ENCODE measurements at regions not wholly inside any gene's neighbourhood (a gene's known extent, or its start where the extent isn't known, plus 50 kb on each side); places are given as distances from the start of the nearest gene placed in this dataset.

DNA sequence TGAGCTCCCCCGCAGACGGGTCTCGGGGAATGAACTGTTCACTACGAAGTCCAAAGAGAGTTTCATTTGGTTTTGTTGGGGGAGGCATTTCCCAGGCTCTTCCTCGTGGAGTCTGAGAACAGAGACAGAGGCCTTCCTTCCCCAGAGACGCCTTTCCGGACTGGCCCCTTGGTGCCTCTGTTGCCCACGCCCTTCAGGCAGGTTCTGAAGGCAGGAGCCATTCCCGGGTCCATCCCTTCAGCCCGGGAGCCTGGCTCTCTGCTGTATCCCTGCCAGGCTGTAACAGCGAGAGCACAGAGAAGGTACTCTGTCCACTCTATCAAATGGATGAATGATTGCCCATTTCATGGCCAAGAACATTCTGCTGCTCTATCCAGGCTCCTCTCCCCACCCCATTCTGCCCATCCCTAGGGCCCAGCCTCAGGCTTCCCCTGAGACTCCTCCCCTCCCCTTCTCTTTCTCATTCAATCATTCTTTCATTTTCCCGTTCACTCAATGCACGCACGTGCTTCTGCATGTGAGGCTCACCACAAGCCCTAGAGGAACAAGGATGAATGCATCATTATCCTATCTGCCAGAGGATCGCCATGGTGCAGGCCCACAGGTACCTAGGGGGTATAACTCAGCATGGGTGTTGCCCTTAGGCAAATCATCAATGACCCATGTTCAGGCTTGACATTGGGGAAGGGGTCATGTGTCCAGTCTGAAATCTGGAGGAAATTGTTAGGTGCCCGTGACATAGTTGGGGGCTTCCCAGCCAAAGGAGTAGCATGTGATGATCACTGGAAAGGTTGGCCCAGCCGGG is 298.6 kb downstream of the ZNF536 start:
- no peak for DNase-seq (ENCODE audit: low read depth in 4 of 4, low spot score in 1 of 4)

DNA sequence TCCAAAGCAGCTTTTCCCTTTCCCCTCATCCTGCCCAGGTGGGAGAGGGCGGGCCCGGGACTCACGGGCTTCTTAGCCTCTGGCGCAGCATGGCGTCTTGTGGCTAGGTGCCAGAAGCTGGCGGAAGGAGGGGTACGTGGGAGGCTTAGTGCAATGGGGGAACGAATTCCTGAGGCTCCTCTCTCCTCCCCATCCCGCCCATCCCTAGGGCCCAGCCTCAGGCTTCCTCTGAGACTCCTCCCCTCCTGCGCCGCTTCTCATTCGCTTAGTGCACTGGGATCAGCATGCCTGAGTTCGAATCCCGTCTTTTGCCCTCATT is 297.8 kb downstream of the ZNF536 start:
- no peak for DNase-seq (ENCODE audit: low read depth in 4 of 4, low spot score in 1 of 4)

DNA sequence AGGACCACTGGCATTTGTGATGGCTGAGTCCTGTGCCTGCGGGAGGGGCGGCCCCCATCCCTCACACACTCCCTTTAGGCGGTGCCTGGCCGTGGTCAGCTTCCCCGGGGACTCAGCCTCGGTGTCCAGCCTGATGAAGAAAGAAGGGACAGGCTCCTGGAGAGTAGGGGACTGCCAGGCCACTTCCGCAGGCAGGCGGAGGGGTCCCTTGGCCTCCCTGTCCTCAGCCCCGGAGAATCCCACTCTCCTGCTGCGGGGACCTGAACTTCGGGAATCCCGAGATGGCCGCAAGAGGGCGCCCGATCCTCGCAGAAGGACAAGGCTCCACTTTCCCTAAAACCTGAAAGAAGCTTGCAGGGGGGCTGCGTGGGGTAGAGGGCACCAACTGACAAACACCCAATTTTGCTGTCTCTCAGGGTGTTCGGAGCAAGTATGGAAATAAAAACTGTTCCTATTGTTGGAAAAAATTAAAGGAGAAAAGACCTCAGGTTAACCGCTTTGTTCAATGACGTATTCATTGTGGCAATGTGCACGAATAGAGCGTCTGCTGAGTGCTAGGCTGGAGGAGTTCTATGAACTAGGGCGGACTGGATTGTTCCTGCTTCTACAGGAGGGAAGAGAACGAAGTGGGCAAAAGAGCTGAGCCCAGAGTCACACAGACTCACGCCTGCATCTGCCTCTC is 297.3 kb downstream of the ZNF536 start:
- peak; percentile 20 to 33 (median 24) for DNase-seq (ENCODE audit: low read depth in 4 of 4, low spot score in 1 of 4)

DNA sequence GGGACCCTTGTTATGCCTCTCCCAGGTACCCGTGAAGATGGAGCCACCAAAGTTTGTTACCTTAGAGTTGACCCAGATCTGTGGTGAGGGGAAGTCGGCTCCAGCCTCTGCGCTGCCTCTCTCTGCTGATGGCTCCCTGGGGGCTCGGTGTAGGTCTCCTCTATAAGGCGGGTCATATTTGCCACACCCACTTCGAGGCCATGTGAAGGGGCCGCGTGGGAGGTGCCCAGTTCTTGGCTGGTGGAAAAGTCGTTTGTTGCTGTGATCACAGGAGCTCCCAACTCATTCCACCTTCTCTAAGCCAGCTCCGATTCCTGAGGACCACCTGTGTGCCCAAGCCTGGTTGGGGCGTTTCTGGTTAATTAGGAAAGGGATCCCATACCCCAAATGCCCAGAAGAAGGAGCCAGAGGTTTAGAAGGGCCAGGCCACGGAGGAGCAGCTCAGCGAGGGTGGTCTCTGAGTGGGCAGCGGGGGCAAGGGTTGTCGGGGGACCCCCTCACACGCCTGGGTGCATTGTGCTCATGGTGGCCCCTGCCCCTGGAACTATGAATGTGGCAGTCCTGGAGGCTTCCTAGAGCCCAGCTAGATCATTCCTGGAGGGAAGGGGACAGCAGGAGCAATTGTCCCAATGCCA is 296.5 kb downstream of the ZNF536 start:
- DNase-seq (ENCODE audit: low read depth in 4 of 4, low spot score in 1 of 4), result no peak

DNA sequence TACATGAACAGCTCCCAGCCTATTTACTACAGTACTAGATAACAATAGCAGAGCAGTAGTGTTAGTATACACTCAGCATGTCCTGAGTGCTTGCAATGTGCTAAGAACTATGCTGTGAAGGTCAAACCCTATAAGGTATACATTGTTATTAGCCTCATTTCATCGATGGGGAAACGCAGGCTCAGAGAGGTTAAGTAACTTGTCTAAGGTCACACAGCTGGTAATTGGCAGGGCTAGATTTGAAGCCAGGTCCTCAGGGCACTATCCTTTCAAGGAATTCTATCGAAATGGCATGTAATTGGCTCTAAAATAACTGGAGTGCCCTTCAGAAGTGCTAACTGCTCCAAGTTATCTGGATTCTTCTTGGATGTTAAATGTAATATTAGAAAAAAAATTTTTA is 295.6 kb downstream of the ZNF536 start:
- DNase-seq (ENCODE audit: low read depth in 4 of 4, low spot score in 1 of 4), result no peak

DNA sequence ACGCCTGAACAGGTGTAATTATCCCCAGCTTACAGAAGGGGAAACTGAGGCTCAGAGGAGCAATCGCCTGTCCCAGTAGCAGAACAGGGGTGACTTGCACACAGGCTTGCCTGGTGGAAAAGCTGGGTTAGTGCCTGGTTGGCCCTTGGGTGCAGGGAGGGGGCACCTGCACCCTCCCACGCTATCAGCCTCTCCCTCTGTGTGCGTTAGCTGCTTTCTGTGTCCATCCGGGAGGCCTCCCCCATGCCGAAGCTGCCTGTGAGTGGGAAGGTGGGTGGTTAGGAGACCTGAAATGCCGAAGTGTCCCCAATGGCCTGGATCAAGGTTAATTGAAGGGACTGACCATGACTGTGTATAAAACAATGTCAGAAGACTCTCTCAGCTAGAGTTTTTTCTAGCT is 295.0 kb downstream of the ZNF536 start:
- no peak for DNase-seq (ENCODE audit: low read depth in 4 of 4, low spot score in 1 of 4)

DNA sequence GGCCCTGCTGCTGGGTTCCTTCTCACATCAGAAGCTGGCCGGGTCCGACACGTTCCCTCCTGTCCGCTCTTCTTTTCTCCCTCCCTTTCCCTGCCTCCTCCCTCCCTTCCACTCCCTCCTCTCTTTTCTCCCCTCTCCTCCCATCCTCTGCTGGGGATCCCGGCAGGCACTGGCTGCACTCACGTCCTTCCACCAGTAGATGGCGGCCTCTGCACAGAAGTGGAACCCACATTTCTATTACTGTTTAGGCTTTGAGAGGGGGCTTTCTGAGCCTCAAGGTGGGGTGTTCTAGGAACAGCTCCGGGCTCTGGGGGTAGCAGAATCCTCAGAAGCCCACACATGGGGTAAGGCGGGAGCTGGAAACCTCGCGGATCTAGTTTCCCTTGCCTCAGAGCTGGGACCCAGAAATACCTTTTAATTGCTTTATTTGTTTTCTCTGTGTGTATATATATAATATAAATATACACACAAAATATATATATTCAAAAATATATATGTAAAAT is 294.2 kb downstream of the ZNF536 start:
- DNase-seq (ENCODE audit: low read depth in 4 of 4, low spot score in 1 of 4), result peak; percentile 5 to 17 (median 12)

DNA sequence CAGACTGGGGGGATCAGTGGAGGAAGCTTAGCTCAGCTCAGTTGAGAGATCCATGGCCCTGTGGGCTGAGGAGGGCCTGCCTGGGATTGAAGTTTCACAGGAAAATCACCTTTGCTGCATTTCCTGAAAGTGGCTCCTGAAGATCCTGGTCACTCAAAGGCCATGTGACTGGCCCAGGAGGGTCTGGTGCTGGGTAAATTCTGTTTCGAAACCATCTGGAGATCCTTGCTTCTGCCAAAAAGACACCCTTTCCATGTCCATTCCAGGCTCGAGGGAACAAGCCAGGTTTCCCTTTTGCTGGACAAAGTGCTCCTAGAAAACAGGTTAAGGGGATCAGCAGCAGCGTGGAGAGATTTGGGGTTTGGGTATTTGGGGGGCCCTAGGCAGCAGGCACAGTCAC is 293.3 kb downstream of the ZNF536 start:
- no peak for DNase-seq (ENCODE audit: low read depth in 4 of 4, low spot score in 1 of 4)

DNA sequence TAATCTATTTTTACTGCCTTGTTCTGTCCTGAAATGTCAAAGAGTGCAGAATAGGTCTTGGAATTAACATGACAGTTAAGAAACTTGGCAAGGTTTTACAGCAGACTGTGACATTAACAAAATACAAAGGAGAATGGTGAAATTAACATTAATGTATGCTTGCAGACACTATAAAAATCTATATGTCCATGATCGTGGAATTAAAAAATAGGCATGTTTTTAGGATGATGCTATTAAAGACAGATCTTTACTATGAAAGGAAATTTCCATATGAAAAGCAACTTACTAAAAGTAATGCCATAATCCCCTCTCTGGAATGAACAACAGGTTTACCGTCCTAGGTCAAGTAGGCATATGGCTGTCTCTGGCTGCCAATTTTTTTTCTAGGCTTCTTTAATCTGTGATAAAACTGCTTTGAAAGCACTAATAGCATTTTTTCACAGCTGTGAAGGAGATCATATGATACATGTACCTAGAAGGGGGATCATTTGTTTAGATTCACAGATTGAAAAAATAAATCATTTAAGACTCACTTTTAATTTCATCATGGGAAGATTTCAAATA is 291.5 kb downstream of the ZNF536 start:
- no peak for DNase-seq (ENCODE audit: low read depth in 4 of 4, low spot score in 1 of 4)

DNA sequence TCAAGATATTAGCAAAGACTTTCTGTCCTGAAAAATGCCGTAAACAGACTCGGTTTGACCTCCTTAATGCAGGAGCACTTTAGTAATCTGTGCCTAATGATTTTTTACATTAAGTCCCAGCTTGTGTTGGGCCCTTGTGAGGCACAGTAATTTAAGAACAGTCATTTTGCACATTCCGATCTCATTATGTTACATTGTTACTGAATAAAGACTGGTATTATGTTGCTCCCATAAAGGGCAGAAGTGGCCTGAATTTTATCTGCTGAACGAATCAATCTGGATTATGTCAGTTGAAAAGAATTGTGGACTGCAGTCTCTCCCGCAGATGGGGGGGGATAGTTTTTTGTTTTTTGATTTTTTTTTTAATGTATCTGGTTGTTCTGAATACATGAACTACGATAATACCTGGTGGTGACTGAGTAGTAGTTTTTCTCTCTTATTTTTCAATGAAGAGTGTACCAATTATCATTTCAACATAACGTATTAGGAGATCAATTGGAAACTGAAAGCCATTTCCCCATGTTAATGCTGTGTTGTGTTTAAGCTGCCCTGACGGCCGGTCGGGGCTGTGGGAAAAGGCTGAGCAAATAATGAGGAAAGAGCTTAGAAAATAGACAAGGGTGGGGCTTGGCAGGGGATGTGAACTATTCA is 290.2 kb downstream of the ZNF536 start:
- no peak for DNase-seq (ENCODE audit: low read depth in 4 of 4, low spot score in 1 of 4)

DNA sequence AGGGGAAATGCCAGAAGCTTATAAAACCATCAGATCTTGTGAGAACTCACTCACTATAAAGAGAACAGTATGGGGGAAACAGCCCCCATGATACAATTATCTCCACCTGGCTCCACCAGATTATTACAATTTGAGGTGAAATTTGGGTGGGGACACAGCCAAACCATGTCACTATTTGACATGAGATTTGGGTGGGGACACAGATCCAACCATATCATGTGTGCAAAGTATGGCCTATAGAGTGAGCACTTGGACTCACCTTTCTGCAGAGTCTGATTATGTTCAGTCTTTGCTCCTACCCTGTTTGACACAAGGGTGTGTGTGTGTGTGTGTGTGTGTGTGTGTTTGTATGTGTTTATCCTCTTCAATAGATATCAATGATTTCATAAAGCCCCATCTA is 287.5 kb downstream of the ZNF536 start:
- DNase-seq (ENCODE audit: low read depth in 4 of 4, low spot score in 1 of 4), result no peak

DNA sequence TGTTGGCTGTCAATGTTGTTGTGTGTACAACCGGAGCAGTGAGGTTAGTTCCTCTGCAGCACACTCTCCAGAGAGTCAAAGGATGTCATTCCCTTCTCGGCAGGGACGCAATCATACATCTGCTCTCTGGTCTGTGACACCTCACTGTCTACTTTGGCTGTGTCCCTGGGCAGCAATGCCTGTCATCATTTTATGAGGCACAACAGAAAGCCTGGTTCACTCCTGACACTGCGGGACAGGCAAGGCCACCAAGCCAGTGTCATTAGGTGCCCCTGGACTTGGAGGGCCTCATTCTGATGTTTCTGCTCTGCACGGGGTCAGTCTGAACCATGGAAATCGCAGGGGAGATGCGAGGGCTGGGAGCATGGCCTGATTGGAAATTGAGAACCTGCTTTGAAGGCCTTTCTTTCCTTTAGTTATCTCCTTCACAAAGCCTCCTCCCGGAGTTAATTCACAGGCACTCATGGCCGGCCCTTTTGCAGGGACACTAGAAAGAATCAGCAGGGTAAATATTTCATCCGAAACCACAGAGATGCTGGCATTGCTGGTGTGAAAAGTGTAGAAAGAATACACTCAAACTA is 284.4 kb downstream of the ZNF536 start:
- no peak for DNase-seq (ENCODE audit: low read depth in 4 of 4, low spot score in 1 of 4)

DNA sequence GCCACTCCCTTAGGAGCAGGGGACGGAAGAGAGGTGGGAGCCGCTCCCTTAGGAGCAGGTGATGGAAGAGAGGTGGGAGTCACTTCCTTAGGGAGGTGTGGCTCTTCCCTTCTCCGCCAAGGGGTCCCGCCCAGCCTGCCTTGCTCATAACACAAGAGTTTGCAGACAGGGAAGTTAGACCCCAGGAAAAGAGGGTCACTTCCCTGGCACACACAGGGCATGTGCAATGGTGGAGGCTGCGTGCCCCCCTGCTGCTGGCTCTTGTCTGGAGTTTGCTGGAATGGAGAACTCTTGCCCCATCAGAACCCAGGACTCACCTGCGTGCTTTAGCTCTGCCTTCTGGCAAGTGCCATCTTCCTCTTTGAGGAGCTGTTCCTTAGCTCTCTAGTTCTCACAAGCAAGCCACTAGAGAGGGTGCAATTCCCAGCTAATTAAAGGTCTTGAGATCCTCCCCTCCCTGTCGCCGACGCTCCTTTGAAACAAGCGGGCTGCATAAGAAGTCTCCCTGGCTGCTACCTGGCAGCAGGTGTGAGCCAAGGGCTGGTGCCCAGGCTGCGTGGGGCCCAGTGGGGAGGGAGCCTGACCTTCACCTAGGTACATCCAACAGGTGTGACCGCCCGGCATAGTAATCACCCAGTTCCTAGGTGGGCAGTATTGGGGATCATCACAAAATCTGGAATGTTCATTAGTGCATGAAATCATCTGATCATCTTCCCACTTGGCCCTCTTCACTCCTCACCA is 281.6 kb downstream of the ZNF536 start:
- DNase-seq (ENCODE audit: low read depth in 4 of 4, low spot score in 1 of 4), result no peak

DNA sequence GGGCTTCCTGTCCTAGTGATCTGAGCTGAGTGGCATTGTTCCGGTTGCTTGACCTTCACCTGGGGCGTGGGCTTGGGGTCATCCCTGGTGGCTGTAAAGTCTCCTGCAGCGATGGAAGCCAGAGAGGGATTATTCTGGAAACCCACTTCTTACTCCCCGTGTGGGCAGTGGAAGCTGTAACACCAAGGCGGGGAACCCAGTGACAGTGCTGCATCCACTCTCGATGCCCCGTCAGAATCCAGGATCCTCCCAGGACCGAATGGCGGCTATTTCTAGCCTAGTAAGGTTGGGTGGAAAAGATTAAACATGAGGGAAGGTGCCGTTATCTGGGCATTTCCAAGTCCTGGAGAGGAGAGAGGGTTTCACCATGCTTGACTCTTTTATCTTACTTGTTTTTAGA is 280.6 kb downstream of the ZNF536 start:
- no peak for DNase-seq (ENCODE audit: low read depth in 4 of 4, low spot score in 1 of 4)

DNA sequence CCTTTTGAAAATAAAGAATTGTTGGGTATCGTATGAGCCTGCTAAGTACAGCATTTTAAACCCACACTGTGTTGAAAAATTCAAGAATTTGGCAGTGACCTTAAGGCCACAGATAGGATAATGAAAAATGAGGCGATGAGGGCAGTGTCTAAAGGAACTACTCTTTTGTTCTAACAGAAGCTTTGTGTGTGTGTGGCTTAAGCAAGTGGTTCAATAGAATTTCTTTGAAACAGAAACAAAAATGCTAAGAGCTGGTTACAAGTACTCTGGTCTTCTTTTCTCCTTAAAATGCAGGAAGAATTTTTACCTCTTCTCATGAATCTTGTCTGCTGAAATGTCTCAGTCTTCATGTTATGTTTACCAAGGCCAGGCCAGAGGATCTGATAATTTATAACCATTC is 279.5 kb downstream of the ZNF536 start:
- no peak for DNase-seq (ENCODE audit: low read depth in 4 of 4, low spot score in 1 of 4)

DNA sequence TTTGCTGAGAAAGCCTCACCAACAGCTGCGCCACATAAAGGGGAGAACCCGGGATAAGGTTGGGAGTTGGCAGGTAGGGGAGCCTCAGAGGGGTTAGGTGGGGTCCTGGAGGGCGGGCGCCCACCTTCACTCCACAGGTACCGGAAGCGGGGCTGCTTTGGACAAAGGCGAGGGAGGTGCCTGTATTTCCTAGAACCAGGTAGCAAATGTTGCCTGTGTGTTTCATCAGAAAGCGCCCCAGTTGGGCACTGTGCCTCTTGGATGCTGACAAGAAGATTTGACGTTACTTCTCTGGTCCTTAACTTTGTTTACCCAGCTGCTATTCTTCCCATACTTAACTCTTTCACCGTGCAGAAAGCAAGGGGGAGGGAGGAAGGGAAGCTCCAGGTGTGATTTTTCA is 278.9 kb downstream of the ZNF536 start:
- DNase-seq (ENCODE audit: low read depth in 4 of 4, low spot score in 1 of 4), result no peak

DNA sequence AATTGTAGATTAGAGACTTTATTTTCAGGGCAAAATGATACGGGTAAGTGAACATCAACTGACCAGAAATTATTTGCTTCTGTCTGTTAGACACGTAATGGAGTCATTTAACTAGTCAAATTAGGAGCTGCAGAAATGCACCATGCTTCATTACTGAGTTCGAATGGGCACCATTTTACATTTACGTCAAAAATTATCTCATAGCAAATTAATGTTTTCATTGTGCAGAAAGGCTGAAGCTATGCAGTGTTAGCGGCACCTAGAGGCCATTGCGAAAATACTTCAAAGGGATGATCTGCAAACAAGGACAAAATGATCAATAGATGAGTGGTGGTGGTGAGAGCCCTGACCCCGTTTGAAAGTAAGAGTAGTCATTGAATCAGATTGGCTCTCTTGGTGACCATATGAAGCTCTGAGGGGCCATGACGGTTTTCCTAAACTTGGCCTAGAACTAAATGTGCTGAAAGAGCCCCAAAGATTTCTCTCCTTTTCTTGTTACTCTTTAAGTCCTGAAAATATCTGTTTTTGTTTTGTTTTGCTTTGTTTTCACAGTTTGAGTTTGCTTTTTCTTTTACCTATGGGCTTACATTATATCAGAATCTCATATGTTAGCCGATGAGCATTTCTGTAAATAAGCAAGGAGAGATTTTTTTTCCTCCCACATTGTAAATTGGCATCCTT is 277.9 kb downstream of the ZNF536 start:
- peak in 1 of 4 experiments; percentile 14 for DNase-seq (ENCODE audit: low read depth in 4 of 4, low spot score in 1 of 4)

DNA sequence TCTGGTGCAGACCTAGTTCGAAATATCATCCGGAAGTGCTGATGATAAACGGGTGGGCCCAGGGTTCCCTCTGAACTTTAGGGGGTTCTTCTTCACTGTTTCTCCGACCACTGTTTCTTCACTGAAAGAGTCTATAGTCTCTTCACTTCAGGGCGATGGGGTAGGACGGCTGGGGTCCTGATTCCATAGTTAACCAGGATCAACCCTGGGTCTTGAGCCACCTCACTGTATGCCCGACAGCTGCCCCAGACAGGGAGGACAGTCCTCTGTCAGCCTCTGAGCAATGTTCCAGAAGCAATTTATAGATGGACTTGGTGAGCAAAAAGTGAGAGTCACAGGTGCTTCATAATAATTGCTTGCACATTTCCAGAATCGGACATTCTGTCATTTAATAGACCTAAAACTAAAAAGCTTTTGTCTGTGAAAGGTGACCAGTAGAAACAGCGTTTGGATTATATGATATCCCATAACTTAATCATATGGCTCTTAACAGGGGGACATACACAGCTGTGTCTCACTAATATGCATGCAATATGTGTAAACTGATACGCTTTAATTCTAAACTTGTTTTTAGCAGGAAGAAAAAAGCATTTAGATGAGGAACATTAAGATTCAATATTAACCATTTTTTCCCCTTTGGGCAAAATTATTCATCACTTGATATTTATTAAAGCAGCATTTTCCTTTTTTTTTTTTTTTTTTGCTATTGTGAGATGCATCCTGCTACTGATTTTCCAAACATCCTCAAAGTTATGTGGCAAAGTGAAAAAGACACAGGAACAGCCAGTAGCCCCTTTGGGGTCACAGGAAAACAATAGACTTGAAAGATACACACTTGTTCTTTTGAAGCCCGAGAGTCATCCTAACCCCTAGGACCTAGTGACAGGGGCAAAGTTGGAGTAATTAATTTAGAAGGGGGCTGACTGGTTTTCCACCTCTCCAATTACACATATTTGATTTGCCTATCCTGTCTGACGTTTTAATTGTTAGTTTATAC is 277.0 kb downstream of the ZNF536 start:
- DNase-seq (ENCODE audit: low read depth in 4 of 4, low spot score in 1 of 4), result no peak

Measured in stimulated activated CD4-positive, alpha-beta T cell treated with anti-CD3 and anti-CD28 coated beads, Interleukin-1b, Interleukin-23, amount 100 ng/mL, for 24 hours (primary cell).